GM18520 (cell line): ENCODE measurements at regions not wholly inside any gene's neighbourhood (a gene's known extent, or its start where the extent isn't known, plus 50 kb on each side); places are given as distances from the start of the nearest gene placed in this dataset.
"Not testable (repeated sequence)": the region's sequence is repeated elsewhere in the genome, so short reads cannot be mapped to it uniquely, and the experiment has no call there.

ENCODE experiments used
- ATAC-seq: cut with Tn5 transposase; IDR thresholded peaks from one replicate; pipeline ENCODE4 v1.9.1; 2021; ENCODE audit not compliant: unreplicated experiment

DNA sequence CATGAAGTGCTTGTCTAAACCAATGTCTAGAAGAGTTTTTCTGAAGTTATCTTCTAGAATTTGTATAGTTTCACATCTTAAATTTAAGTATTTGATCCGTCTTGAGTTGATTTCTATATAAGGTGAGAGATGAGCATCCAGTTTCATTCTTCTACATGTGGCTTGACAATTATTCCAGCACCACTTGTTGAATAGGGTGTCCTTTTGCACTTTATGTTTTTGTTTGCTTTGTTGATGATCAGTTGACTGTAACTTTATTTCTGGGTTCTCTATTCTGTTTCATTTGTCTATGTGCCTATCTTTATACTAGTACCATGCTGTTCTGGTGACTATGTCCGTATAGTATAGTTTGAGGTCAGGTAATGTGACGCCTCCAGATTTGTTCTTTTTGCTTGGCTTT is 426.6 kb upstream of the CHRM2 start:
- ATAC-seq = no peak

DNA sequence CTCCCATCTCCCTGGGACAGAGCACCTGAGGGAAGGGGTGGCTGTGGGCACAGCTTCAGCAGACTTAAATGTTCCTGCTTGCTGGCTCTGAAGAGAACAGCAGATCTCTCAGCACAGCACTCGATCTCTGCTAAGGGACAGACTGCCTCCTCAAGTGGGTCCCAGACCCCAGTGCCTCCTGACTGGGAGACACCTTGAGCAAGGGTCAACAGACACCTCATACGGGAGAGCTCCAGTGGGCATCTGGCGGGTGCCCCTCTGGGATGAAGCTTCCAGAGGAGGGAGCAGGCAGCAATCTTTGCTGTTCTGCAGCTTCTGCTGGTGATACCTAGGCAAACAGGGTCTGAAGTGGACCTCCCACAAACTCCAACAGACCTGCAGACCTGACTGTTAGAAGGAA is 436.7 kb upstream of the CHRM2 start:
- not testable (repeated sequence) for ATAC-seq

DNA sequence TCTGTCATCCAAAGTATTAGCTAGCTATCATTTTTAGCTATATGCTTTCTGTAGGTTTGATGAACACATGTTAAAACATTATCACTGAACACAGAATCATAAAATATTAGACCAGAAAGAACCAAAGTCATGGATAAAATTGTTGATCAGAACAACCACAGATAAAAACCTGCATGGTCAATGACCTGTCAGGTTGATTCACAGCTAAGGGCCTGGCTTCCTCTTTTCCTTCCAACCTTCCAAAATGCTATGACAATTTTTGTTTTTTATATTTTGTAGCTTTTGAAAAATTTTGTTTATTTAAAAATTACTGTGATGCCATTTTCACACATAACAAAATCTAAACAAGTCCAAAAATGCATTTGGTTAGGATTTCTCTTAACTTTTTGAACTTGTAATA is 444.4 kb upstream of the CHRM2 start:
- no peak for ATAC-seq

- not testable (repeated sequence) for ATAC-seq
These were observed 442.6 kb upstream of the MTPN start for GRCh38 chr7:136419740-136420139.

GRCh38 chr7:136412952-136413351 is 435.8 kb upstream of the MTPN start:
- ATAC-seq = no peak

GRCh38 chr7:136405931-136406777 is 429.0 kb upstream of the MTPN start:
- ATAC-seq = peak; percentile 83

GRCh38 chr7:136403591-136403990 is 426.4 kb upstream of the MTPN start:
- ATAC-seq = no peak

GRCh38 chr7:136400877-136401276 is 423.7 kb upstream of the MTPN start:
- no peak for ATAC-seq

DNA sequence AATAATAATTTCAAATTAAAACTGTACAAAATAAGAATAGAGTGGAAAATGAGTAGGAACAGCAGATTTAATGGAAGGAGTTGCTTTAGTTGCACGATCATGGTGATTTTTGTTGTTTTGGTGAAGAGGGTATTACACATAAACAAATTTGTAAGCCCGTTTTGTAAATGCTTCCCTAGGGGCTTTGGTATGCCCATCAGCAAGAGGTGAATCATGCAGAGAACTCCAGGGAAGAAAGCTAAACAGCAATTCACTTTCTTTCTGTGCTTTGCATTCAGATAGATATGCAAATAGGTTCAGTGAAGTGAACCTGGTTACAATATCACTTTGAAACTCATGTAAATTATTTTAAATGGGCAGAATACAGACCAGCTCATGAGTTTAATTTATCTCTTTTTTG is 422.2 kb upstream of the MTPN start:
- no peak for ATAC-seq

DNA sequence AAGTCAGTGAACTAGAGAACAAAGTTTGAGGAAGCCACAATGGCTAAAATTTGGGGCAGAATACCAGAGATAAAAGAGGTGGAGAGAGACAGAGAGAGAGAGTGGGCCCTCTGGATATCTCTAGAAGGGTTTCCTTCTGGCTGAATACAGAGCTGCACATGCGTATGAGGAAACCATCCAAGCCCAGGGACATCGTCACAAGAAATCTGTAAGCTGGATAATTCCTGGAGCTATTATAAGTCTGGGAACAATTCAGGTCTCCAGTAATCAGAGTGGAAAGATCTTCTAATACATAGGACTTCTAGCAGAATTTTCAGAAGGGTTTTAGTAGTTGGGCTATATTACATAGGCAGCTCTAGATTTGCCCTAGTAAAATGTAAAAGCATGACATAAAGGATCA is 415.7 kb upstream of the MTPN start:
- no peak for ATAC-seq

GRCh38 chr7:136391371-136391770 is 414.2 kb upstream of the MTPN start:
- ATAC-seq = no peak

DNA sequence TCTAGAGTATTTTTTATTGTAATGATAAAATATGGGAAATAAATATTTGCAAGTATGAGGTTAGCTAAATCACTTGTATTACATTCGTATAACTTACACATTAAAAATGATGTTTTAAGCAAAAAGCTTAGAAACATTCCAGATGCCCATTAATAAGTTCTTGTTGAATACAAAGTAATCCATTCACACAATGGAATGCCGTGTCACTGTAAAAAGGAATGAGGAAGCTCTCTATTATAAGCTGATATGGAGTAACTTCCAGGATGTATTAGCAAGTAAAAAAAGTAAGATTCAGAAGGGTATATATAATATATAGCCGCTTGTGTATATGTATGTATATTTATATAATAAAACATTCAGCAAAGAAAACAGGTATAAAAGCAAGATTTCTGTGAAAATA is 412.8 kb upstream of the MTPN start:
- no peak for ATAC-seq

DNA sequence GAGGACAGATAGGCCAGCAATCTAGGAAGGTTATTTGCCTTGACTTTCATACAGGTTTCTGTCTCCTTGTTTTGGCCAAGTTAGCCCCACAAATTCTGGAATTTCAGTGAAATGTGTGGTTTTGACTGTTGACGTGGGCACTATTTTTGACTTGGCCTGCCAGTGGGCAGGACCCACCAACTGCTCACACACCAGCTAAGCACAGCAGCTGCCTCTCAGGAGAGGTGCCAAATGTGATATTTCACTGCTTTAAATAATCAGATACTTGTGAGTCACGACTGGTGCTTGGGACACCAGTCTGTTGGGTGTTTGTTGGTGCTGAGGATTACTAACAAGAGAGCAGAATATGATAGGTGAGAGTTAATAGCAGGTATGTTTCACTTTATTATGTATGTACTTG is 409.7 kb upstream of the MTPN start:
- no peak for ATAC-seq

- ATAC-seq = not testable (repeated sequence)
These were observed 394.2 kb upstream of the MTPN start for GRCh38 chr7:136371409-136371808.

GRCh38 chr7:136370137-136370536 is 393.0 kb upstream of the MTPN start:
- no peak for ATAC-seq

GRCh38 chr7:136369225-136369624 is 392.1 kb upstream of the MTPN start:
- no peak for ATAC-seq

DNA sequence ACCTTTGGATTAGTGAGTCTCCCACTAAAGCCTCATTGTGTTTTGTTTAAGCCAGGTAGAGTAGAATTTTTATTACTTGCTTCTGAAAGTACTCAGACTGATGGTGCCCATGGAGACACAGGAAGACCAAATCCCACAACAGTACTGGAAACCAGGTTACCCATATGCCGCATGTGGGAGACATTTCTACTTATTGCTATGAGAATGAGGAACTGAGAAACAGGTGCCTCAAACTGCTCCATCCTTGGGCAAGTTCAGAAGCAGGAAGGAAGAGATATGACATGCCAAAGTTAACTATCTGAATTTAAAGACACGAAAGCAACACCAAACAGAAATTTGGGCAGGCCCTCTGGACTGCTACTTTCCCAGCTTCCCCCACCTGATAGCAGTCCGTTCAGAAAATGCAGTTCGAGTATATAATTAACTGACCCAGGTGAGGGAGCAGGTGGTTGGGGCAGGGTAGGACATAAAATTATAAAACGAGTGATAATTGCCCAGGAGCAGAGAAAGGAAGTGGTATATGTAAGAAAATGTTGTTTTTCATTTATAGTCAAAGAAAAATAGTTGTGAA is 382.3 kb upstream of the MTPN start:
- peak; percentile 94 for ATAC-seq

GRCh38 chr7:136353287-136353686 is 376.1 kb upstream of the MTPN start:
- no peak for ATAC-seq

- ATAC-seq = no peak
These were observed 371.5 kb upstream of the MTPN start for GRCh38 chr7:136348542-136349192.

DNA sequence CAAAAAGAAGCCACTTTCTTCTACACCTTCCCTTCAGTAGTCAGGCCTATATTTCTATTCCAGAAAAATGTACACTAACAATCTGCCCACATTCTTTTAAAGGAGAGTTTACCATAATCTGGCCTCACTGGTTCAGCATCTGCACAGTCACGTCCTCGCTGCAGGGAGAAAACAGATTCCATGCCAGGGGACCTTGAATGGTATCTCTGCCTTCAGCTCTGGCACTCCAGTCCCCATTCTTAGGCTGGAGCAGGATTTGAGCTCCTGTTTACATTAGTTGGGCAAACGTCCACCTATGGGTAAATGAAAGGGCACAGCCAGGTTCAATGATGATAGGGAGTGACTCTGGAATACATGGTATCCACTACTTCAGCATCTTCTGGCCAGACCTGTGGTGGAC is 371.0 kb upstream of the MTPN start:
- no peak for ATAC-seq

DNA sequence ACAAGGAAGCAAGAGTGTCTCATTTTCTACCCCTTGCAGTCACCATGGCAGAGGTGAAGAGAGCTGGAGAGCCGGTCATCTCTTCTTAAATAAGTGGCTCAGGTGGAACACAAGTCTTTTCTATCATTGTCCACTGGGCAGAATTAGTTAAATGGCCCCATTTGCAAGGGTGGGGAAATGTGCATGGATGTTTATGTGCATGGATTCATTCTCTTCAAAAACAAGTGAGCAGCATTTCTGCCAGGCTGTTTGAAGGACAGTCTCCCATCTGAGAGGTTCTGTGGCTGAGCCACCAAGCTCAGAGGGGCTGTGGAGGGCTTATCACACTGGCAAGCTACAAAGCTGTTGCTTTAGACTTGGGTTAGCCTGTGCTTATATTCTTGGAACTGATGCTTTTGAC is 370.3 kb upstream of the MTPN start:
- no peak for ATAC-seq

GRCh38 chr7:136342251-136342650 is 365.1 kb upstream of the MTPN start:
- no peak for ATAC-seq
